ENCODE measurements at regions not wholly inside any gene's neighbourhood (a gene's known extent, or its start where the extent isn't known, plus 50 kb on each side); places are given as distances from the start of the nearest gene placed in this dataset.
"Not testable (repeated sequence)": the region's sequence is repeated elsewhere in the genome, so short reads cannot be mapped to it uniquely, and the experiment has no call there.

DNA sequence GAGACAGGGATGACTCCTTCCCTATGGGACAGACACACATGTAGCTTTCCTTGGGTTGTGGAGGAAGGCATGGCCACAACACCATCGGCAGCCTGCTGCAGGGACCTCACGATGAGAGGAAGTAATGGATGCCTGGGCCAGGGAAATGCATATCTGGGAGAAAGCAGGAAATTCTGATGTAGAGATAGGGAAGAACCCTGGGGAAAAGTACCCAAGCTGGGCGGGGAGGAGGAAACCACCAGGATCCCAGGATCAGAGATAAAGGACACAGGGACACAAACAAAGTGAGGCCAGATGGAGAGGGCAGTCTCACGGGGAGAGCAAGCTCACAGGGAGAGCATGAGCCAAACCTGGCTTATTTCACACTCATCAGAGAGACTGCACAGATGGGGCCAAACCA is 294.7 kb upstream of the TEKT4 start:
- DNase-seq (ENCODE audit: low spot score); FAIRE-seq: not testable (repeated sequence)

DNA sequence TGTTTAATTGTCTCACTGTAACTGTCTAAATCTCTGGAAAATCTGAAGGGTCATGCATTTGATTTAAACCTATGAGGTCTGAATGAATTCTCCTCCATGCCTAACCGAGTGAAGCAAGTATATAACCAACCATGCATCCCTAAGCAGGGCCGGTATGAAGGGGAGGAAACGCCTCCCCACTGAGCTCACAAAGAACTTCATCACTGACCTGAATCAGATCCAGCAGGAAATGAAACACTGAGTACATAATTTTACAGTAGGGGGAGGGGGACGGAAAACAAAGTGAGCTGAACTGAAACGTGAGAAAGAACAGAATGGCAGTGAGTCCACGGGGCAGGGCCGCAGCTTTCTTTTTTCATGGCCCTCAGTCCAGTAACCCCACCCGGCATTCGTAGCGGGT is 294.1 kb upstream of the TEKT4 start:
- peak; percentile 33 for DNase-seq (ENCODE audit: low spot score)
- not testable (repeated sequence) for FAIRE-seq

DNA sequence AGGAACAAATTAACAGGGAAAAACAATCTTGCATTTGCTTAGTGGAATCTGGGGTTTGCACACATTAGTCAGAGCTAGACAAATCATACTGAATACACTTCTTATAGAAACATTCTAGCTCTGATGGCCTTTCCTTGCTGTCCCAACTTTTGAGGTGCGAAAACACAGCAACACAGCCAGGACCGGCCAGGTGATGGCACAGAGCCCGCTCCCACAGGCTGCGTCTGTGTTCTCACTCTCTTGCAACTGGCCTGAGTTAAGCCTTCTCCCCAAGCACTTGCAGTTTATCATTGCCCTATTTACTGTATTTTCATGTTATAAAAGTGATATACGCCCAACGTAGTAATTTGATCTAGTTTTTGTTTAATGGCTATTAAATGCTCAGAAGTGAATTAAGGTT is 292.0 kb upstream of the TEKT4 start:
- DNase-seq (ENCODE audit: low spot score); FAIRE-seq: not testable (repeated sequence)

DNA sequence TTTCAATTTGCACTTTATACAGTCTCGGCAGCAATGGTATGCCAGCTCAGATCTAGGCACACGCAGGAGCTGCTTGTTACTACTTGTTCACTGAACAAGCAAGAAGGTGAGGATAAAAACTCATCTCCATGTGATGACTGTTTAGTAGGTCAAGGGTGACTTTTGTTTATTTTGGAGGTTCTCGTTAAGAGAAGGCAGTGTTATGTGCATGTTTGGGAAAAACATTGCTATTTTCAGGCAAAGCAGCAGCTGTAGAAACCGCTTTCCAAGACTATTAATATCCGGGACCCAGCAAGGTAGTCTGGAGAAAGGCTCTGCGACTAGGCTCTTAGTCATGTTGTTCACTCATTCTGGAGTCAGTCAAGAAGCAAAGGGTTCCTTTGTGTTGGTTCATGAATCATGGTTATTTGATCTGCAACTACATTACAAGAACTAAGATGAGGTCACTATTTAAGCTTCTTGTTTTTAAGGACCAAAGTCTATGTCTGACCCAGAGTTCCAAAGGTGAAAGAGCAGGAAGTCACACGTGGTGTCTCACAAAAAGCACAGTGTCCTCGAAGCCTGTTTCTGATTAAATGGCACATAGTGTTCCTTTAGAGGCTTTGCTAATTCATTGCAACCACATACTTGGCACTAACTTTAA is 288.0 kb upstream of the TEKT4 start:
- DNase-seq (ENCODE audit: low spot score); FAIRE-seq: not testable (repeated sequence)

DNA sequence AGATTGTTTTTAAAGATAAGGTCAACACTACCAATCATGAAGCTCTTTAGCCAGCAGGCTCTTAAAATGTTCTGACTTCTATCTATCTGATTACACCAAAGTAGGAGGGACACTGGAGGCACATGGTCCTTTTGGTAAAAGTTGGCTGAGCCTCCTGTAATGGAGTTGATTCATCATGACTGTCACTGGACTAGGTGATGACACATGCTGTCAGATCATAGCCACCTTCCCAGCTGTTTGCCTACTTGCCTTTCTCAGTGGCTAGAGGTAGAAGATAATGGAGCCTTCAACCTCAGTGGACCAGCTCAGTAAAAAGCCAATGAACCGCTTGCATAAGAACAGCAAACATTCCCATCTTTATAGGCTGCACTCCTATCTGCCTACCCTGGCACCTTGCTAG is 286.7 kb upstream of the TEKT4 start:
- not testable (repeated sequence) for DNase-seq (ENCODE audit: low spot score); FAIRE-seq

DNA sequence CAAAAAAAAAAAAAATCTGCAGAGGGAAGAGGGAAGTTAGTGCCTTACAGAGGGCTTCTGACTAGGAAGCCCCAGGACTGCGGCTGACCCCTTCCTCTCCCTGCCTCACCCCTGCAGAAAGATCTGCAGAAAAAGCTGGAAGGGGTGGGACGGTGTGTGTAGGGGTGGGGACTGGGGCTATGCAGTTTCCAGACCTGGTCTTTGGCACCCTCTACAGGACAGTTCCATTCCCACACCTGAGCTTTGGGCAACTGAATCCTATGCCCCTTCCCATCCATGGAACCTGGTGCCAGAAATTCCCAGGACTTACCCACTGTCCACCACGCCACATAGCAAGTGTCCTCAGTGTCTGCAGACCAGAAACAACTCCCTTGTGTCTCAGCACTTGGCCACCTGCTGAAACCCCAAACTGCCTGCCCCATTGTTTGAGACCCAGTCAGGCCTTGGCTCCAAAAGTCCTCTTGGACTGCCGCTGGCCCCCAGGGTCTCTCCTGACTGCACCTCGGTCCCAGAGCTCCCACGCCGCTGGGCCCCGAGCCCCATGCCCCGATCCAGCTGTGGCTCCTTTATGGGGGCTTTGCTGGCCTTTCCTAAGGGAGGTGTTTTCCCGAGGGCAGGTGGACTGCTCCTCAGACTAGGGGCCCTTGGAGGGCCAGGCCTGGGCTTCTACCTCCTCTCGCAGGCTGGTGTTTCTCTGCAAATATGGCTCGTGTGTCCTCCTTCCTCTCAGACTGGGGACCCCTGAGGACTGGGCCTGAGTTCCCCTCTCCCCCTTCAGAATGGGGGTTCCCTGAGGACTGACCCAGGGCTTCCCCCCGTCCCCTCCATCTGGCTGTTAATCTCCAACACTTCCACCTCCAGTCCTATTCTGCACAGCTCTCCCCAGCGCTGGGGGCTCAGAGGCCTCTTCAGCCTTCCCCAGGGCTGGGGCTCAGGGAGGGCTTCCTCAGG is 284.9 kb upstream of the TEKT4 start:
- DNase-seq (ENCODE audit: low spot score) = peak; percentile 64
- not testable (repeated sequence) for FAIRE-seq

DNA sequence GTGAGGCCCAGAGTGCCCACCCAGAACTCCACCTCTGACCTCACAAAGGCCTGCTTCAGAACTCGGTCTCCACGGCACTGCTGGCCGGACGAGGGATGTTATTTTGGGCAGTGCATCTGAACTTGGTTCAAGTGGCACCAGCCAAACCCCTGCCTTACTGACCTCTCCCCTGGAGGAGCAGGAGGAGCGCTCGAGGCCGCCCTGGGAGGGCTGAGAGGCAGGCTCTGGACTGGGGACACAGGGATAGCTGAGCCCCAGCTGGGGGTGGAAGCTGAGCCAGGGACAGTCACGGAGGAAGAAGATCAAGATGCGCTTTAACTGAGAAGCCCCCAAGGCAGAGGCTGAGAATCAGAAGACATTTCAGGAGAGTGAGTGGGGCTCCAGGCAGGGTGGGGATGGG is 284.2 kb upstream of the TEKT4 start:
- DNase-seq (ENCODE audit: low spot score); FAIRE-seq: not testable (repeated sequence)

DNA sequence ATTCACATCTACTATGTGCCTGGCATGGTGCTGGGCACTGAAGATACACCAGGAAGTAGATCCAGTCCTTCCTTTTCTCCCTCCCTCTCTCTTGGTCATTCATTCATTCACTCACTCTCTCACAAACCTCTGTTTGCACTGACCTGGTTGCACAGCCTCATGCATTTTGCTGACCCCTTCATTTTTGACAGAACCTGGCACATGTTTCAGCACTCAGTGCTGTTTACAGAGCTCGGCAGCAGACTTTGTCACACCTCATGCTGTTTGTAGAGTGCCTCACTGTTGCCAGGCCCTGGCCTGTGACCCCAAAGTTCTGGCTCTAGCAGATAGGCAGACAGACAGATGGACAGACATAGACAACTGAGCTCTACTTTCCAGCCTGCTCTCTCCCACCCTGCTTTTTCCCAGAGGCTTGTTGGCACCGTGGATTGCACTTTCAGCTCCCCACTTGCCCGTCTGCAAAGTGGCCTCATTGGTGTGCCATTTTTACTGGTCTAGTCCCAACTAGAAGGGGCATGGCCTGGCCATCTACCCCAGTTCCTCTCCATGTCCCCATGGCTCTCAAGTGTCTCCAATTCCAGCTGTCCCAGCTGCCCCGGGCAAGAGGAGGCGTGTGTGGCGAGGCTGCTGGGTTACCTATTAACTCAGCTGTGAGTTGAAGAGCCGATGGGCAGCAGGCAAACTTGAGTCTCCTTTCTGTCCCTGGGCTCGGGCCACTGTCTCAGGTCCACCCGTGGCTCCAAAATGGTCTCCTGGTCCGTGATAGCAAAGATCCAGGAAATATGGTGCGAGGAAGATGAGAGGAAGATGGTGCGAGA is 277.0 kb upstream of the TEKT4 start:
- not testable (repeated sequence) for DNase-seq (ENCODE audit: low spot score)

DNA sequence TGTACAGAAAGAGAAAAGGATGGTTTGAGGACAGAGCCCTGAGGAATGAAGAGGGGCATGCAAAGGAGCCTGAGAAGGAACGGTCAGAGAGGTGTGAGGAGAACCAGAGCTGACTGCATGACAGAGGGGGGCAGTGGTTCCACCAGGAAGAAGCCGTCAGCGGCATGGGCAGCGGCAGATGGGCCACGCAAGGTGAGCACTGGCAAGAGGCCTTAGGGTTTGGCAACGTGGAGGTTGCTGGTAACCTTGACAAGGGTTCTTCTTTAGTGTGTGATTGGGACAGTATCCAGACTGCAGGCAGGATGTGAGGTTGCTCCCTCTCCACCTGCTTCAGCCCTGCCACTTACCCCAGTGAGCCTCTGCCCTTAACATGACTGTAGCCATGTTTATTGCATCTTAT is 275.3 kb upstream of the TEKT4 start:
- not testable (repeated sequence) for DNase-seq (ENCODE audit: low spot score); FAIRE-seq

More for the DNA sequence above, 277.0 kb upstream of the TEKT4 start:
- FAIRE-seq = not testable (repeated sequence)

DNA sequence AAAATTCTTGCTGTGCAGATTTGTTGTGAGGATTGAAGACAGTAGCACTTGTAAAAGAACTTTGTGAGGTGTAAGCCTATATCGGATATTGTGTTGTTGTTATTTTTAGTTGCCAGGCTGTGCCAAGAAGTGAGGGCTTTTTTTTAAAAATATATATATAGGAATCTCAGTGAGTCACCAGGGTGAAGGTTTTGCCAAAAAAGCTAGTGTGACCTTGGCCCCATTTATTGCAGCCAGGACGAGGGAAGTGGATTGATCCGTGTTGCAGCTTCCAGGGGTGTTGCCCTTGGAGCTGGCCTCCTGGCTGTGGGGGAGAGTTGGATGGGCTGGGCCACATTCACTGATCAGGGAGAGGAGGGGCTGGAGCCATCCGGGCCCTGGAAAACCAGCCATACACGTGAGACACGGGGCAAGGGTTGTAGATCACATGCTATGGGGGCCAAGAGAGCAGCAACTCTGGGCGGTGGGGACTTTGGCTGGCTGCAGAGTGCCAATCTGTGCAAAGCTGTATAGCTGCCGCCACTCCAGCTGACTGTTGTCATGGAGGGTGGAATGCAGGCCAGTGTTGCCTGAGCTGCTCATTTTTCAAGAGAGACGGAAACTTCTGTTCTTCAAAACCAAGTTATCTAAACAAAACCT is 273.0 kb upstream of the TEKT4 start:
- FAIRE-seq; DNase-seq (ENCODE audit: low spot score): not testable (repeated sequence)

DNA sequence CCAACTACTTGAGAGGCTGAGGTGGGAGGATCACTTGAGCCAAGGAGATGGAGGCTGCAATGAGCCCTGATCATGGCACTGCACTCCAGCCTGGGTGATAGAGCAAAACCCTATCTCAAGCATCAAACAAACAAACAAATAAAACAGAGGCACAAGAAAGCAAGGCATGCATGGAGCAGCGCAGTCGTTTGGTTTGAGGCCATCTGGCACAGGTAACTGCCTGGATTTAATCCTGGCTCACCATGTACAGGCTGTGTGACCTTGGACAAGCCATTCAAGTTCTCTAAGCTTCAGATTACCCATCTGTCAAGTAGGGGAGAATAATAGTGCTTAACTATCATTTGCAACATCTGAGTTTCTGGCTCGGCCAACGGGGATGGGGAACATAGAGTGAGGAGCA is 270.3 kb upstream of the TEKT4 start:
- DNase-seq (ENCODE audit: low spot score); FAIRE-seq: not testable (repeated sequence)

DNA sequence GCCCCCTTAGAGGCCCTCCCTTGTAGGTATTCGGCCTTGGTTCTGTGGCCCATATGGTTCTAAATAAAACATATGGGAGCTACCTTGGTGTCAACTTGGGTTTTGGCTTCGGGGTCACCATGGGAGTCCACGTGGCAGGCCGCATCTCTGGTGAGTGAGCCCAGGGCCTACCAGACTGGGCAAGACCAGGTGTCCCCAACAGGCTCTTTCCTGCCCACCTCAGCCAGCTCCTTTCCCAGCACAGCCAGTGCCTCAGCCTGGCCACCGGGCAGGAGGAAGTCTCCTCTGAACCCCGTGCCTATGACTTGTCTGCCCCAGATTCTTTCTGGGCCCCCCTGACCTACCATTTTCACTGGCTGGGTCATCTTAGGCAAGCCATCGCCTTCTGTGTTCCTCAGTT is 268.8 kb upstream of the TEKT4 start:
- FAIRE-seq = no peak
- DNase-seq (ENCODE audit: low spot score) = no peak

DNA sequence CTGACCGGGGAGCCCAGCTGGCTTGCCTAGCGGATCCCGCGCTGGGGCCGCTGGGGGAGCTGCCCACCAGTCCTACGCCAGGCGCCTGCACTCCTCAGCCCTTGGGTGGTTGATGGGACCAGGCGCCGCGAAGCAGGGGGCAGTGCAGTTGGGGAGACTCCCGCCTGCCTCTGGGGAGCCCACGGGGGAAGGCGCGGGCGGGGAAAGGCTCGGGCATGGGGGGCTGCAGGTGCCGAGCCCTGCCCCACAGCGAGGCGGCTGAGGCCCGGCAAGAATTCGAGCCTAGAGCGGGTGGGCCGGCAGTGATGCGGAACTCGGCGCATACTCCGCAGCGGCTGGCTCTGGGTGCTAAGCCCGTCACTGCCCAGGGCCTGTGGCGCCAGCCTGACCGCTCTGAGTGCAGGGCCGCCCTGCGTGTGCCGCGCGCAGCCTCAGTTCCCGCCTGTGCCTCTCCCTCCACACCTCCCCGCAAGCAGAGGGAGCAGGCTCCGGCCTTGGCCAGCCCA is 249.1 kb upstream of the TEKT4 start:
- DNase-seq (ENCODE audit: low spot score) (no peak), FAIRE-seq (no peak)

DNA sequence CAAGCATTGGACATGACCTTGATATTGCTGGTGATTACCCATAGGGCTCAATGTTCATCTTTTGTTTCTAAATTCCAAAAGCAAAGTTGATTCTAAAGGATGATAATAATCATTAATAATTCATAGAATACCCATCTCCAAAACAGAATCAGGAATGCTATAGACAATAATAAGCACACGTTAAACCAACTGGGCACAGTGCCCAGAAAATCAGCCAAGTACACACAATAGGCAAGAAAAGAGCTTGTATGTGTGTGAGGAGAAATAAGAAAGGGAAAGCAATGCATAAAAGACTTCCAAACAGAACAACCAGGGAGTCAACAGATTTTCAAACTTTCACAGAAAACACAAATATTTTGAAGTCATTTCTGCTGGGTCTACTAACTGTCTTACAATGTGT is 242.3 kb upstream of the TEKT4 start:
- FAIRE-seq = not testable (repeated sequence)

DNA sequence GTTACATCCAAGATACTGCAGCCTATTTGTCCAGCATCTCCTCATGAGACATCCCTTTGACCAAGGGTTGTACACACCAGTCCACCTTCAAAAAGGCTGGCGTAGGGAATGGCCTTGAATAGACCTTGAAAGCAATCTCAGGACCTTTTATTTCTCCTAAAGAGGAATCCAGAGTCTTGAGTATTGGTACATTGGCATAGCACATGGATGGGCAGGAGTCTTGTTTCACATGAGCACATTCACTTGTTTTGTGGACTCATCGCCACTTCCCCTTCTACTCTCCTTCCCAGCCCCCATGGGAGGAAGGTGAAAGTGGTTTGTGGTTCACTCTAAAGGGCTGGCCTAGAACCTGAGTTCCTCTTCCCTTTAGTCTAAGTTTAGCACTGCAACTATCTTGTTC is 229.8 kb upstream of the TEKT4 start:
- not testable (repeated sequence) for FAIRE-seq; DNase-seq (ENCODE audit: low spot score)

More for the DNA sequence above, 242.3 kb upstream of the TEKT4 start:
- DNase-seq (ENCODE audit: low spot score) = not testable (repeated sequence)

DNA sequence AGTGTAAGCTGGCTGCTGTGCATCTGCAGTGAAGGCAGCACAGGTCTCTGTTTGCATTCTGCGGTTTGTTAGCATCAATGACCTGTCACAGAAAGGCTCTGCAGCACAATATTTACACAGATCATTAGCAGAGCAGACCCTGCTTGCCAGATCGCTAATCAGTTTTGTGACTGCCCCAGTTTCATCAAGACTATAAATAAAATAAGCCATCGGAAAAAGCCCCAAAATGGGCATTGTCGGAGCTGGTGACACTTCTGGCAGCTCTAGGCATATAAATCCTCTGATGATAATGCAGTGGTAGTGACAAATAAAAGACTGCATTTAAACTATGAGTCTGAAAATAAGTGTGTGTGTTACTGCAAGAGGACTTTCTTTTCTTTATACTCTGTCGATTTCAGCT is 219.1 kb upstream of the TEKT4 start:
- DNase-seq (ENCODE audit: low spot score); FAIRE-seq: not testable (repeated sequence)

DNA sequence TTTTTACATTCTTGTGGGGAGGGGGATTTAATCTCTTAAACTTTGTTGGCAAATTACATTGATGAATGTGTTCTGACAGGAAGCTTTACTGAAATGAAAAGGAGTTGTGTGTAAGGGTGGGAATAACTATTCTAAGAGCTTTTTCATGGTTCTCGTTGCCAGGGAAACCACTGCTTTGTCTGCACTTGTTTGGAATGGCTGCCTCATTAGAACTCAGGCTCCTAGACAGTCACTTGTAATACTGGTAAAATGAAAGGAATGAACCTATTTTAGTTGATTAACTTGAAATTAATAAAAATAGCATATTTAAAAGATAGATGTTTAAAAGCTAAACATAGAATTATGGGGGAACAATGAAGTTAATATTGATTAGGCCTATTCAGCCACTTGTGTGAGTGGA is 201.4 kb upstream of the TEKT4 start:
- FAIRE-seq; DNase-seq (ENCODE audit: low spot score): not testable (repeated sequence)

DNA sequence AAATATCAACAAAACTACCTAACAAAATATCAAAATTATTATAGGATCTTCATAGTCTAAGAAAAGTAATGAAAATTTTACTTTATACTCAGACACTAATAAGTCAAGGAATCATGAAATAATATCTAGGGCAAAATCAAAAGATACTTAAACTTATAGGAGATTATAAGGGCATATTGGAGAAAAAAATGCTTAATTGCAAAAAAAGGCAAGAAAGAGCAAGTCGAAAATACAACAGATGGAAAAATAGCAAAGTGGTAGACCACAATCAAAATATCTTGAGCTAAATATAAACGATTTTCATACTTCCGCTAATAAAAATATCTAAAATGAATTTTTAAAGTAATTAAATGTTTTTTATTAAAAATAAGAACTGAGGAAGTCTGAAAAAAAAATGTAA is 177.0 kb upstream of the TEKT4 start:
- DNase-seq (ENCODE audit: low spot score); FAIRE-seq: not testable (repeated sequence)

DNA sequence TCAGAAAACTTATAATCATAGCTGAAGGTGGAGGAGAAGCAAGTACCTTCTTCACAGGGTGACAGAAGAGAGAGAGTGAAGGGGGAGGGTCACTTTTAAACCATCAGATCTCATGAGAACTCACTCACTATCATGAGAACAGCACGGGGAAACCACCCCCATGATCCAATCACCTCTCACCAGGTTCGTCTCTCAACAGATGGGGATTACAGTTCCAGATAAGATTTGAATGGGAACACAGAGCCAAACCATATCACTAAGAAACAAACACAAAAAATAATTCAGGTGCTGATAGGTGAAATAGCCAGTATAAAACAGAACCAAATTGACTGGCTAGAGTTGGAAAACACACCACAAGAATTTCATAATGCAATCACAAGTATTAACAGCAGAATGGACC is 162.2 kb upstream of the TEKT4 start:
- FAIRE-seq; DNase-seq (ENCODE audit: low spot score): not testable (repeated sequence)

DNA sequence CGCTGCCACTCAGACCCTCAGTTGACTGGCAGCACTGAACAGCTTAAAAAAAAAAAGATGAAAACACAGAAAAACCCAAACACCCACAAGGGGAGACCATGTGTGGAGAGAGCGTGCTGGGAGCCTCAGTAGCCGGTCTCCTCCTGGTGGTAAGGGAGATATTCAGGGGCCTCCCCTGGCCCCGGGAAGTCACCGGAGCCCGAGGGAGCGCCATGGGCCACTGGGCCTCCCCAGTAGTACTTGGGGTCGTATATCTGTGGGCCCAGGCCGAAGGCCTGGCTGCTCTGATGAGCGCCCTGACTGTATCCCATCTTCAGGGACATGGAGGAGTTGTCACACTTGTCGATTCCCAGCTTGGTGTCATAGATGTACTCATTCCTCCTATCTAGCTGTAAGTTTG is 145.7 kb upstream of the TEKT4 start:
- no peak for FAIRE-seq

More for the DNA sequence above, 145.7 kb upstream of the TEKT4 start:
- DNase-seq (ENCODE audit: low spot score) = no peak

All from urothelium cell line (cell line).